Neutrophil (primary cell): ENCODE measurements at regions not wholly inside any gene's neighbourhood (a gene's known extent, or its start where the extent isn't known, plus 50 kb on each side); places are given as distances from the start of the nearest gene placed in this dataset.

Experiments
- H3K27ac ChIP-seq: fragments of 200-600 bp; sonication (generic); 2 replicates; pipeline ENCODE4 v1.5.1; 2016; ENCODE audit warnings: mild to moderate bottlenecking, moderate library complexity
- H3K27me3 ChIP-seq: fragments of 200-600 bp; sonication (generic); 2 replicates; pipeline ENCODE4 v1.6.0; 2016; ENCODE audit warnings: mild to moderate bottlenecking
- H3K36me3 ChIP-seq: fragments of 200-600 bp; sonication (generic); 2 replicates; pipeline ENCODE4 v1.5.1; 2017
- H3K4me1 ChIP-seq, 2 experiments: fragments of 200-600 bp in 1 of 2; sonication (generic) in 1 of 2; 1 replicate in 1 of 2; 2 replicates in 1 of 2; pipeline versions ENCODE4 v1.5.1 to v1.6.1; 2013 to 2016; ENCODE audit warnings: low read depth in 1 of 2, low read length in 1 of 2, mild to moderate bottlenecking in 1 of 2, moderate library complexity in 1 of 2; ENCODE audit not compliant: control insufficient read depth in 1 of 2, insufficient read depth in 1 of 2
- H3K4me3 ChIP-seq, 2 experiments: fragments of 200-600 bp in 1 of 2; sonication (generic) in 1 of 2; 1 replicate in 1 of 2; 2 replicates in 1 of 2; pipeline ENCODE4 v1.5.1; 2013 to 2016; ENCODE audit warnings: low read depth in 1 of 2, low read length in 1 of 2, mild to moderate bottlenecking in 1 of 2, moderate library complexity in 1 of 2
- H3K9me3 ChIP-seq: fragments of 200-600 bp; sonication (generic); 2 replicates; pipeline ENCODE4 v1.5.1; 2016
- TF ChIP-seq, protein P1 (sequence below): fragments of 200-600 bp; sonication (generic); IDR thresholded peaks from 2 replicates; pipeline ENCODE4 v1.5.1; 2016; ENCODE audit warnings: antibody characterized with exemption

DNA sequence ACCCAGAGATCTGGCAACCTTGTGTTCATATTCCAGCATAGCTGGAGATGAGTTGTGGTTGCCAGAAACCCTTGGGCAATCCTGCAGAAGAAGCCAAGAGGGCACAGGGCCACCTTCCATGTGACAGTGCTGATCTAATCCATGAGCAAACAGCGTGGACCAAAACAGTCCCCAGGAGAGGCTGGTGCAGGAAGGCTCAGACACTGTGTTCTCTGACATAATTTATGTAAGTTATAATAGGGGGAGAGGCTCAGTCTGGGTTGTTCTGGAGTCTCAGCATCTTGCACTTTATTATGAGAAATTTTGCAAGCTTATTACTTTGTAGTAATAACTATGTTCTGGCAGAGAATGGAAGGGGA, 273.9 kb downstream of the HAPSTR1 start:
- Histone ChIP-seq H3K27ac (no peak overlapping the region), H3K36me3 (no peaks in the 10 kb centered on the region), H3K4me3 (no peak overlapping the region), H3K27me3 (no peaks in the 10 kb centered on the region), H3K9me3 (no peaks in the 10 kb centered on the region), H3K4me1 (no peaks in the 10 kb centered on the region)
- TF ChIP-seq, protein P1, sequence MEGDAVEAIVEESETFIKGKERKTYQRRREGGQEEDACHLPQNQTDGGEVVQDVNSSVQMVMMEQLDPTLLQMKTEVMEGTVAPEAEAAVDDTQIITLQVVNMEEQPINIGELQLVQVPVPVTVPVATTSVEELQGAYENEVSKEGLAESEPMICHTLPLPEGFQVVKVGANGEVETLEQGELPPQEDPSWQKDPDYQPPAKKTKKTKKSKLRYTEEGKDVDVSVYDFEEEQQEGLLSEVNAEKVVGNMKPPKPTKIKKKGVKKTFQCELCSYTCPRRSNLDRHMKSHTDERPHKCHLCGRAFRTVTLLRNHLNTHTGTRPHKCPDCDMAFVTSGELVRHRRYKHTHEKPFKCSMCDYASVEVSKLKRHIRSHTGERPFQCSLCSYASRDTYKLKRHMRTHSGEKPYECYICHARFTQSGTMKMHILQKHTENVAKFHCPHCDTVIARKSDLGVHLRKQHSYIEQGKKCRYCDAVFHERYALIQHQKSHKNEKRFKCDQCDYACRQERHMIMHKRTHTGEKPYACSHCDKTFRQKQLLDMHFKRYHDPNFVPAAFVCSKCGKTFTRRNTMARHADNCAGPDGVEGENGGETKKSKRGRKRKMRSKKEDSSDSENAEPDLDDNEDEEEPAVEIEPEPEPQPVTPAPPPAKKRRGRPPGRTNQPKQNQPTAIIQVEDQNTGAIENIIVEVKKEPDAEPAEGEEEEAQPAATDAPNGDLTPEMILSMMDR, result no peak

DNA sequence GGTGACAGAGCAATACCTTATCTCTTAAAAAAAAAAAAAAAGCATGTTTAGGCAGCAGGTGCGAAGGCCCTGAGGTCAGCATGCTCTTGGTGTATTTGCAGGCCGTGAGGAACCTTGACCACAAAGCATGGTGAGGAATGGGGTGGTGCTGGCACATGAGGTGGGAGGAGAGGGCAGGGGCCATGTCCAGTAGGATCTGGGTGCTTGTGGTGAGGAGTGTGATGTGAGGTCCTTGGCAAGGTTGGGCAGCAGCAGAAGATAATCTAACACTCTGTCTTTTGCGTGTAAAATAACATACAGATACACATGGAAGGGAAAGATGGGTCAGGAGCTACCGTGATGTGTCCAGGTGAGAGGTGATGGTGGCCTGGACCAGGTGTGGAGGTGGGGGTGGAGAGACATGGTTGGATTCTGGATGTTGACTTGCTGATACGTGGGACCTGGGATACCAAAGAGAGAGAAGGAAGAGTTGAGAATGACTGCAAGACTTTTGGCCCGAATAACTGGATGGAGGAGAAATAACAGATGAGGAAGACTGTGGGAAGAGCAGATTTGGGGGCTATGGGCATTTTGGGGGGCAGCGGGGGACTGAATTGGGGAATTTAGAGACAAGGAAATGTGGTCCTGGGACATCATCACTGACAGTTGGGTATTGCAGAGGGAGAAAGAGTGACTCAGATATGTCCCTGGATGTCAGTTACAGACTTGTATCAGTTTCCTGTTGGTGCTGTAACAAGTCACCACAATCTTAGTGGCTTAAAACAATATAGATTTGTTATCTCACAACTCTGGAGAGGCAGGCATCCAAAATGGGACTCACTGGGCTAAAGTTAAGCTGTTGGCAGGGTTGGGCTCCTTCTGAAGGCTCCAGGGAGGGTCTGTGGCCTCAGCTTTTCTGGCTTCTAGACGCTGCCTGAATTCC, 274.9 kb downstream of the HAPSTR1 start:
- Histone ChIP-seq H3K27me3 (no peaks in the 10 kb centered on the region), H3K27ac (no peak overlapping the region), H3K9me3 (no peaks in the 10 kb centered on the region), H3K4me1 (no peaks in the 10 kb centered on the region), H3K36me3 (no peaks in the 10 kb centered on the region), H3K4me3 (no peak overlapping the region)
- TF ChIP-seq, protein P1, result no peak

DNA sequence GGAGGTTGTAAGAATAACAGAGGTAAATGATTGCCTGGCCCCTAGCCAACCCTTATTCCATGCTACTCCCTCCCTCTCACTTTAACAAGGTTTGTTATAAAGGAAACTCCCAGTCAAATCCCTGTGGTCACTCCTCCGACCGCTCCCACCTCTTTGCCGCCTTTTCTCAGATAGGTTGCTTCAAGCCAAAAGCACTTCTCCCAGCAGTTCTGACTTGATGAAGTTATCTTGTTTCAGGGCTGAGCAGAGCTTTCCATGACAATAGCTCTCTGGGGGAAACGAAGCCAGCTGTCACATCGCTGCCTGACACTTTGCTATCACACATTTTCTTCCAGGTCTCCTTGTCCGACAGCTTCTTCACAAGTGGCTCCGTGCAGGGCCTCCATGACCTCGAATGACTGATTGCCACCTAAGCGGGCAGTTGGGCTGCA, 278.6 kb downstream of the HAPSTR1 start:
- H3K27ac ChIP-seq, result no peak overlapping the region
- no peak overlapping the region for H3K4me3 ChIP-seq
- H3K27me3 ChIP-seq, result peaks cover 2% of the 10 kb centered on the region
- H3K9me3 ChIP-seq, result no peaks in the 10 kb centered on the region
- H3K4me1 ChIP-seq, result no peaks in the 10 kb centered on the region
- TF ChIP-seq, protein P1, result no peak
- H3K36me3 ChIP-seq, result no peaks in the 10 kb centered on the region

DNA sequence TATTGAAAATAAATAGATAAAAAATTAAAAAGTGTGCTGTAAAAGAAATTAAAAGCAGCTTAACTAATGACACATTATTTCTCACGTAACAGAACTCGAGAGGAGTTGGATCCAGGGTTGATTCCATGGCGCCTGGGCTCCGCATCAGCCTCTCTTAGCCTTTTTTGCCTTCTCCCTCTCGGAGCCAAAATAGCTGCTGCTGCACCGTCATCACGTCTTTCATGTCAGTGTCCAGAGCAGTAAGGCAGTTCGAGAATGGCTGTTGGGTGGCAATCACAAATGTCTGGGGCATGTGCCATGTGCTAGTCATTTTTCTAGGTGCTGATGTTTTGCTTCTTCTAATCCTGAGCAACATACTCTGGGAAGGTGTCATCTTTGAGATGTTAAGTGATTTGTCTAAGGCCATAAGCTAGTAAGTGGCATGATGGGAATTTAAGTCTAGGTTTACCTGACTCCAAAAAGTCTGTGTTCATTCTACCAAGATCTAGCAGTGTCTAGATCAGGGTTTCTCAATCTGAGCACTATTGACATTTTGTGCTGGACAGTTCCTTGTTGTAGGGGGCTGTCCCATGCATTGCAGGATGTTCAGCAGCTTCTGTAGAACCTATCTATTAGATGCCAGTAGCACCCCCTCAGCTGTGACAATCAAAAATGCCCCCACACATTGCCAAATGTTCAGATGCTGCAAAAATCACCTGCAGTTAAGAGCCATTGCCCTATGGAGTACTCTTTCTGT, 280.4 kb downstream of the HAPSTR1 start:
- TF ChIP-seq, protein P1, result no peak
- Histone ChIP-seq H3K27me3 (peaks cover 2% of the 10 kb centered on the region), H3K27ac (no peak overlapping the region), H3K4me1 (no peaks in the 10 kb centered on the region), H3K9me3 (no peaks in the 10 kb centered on the region), H3K4me3 (no peak overlapping the region), H3K36me3 (no peaks in the 10 kb centered on the region)

DNA sequence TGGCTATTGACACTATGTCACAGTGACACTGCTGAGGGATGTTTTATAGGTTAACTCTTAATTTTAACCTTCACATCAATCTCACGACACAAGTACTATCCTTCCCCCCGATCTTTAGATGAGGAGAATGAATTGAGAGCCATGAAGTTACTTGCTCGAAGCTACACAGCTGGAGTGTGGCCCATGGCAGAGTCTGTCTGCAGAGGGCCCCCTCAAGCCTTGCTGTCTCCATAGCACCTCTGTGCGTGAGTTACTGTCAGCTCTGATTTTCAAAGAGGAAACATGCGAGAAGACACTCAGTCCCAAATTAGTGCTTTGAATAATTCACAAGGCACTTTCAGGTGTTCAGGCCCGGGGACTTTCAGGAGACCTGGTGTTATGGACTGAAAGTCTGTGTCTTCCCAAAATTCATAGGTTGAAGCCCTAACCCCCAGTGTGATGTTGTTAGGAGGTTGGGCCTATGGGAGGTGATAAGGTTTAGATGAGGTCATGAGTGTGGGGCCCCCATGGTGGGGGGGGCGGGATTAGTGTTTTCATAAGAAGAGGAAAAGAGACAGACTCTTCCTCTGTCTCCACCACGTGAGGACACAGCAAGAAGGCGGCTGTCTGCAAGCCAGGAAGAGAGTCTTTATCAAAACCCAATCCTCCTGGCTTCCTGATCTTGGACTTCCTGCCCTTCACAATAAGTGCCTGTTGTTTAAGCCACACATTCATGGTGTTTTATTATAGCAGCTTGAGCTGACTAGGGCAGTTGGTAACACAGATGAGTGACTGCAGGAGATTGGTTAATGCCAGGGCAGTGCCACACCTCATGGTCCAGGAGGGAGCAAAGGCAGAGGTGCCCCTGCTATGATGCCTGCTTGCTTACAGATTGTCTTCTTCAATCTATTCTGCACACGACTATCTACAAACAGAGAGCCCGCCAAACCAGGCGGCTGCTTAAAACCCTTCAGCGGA, 281.8 kb downstream of the HAPSTR1 start:
- peaks cover 0 to 1% of the 10 kb centered on the region in 2 experiments for H3K4me1 ChIP-seq
- H3K4me3 ChIP-seq, result no peak overlapping the region
- no peaks in the 10 kb centered on the region for H3K9me3 ChIP-seq
- H3K27ac ChIP-seq, result no peak overlapping the region
- TF ChIP-seq, protein P1, result no peak
- H3K27me3 ChIP-seq, result peaks cover 2% of the 10 kb centered on the region
- H3K36me3 ChIP-seq, result no peaks in the 10 kb centered on the region
